ENCODE measurements at regions not wholly inside any gene's neighbourhood (a gene's known extent, or its start where the extent isn't known, plus 50 kb on each side); places are given as distances from the start of the nearest gene placed in this dataset.
A peak's percentile ranks its signal among the peaks of the same experiment; 100 is the strongest.

DNA sequence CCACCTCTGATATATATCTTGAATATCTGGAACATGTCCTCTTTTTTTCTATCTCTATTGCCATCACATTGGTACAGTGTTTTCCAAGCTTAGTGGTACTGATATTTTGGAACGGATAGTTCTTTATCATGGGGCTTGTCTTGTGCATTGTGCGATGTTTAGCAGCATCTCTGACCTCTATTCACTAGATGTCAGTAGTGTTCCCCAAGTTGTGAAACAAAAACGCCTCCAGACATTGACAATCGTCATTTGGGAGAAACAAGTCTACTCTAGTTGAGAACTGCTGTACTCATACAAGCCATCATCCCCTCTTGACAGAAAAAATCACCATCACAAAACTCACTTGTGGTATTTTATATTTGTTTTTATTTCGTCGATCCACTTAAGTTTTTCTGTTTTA is 79.7 kb upstream of the CHODL start:
- Histone ChIP-seq H3K36me3 (ENCODE audit: control insufficient read depth in 2 of 2, extremely low read depth in 1 of 2, insufficient read depth in 2 of 2, low read length in 2 of 2) (no peaks in the 10 kb centered on the region), H3K4me2 (ENCODE audit: insufficient read depth, low read length) (peak overlapping the region; percentile 50), H3K4me1 (ENCODE audit: control insufficient read depth, extremely low read depth, insufficient read depth, low read length) (peaks cover 14% of the 10 kb centered on the region), H2AFZ (ENCODE audit: low read depth, low read length) (peak overlapping the region; percentile 34), H3K9me3 (replicated peaks; ENCODE audit: control insufficient read depth, insufficient read depth, low read length) (no peaks in the 10 kb centered on the region), H3K9me1 (replicated peaks; ENCODE audit: control insufficient read depth, extremely low read depth, insufficient read depth, low read length) (no peaks in the 10 kb centered on the region), H3K27ac (ENCODE audit: insufficient read depth, low read depth, low read length) (peak overlapping the region; percentile 5), H3K27me3 (ENCODE audit: control insufficient read depth in 2 of 2, insufficient read depth in 2 of 2, low read length in 2 of 2) (no peaks in the 10 kb centered on the region), H4K20me1 (replicated peaks; ENCODE audit: control insufficient read depth, extremely low read depth, insufficient read depth, low read length) (no peaks in the 10 kb centered on the region), H3K9ac (replicated peaks; ENCODE audit: extremely low read depth, insufficient read depth, low read length) (no peak overlapping the region), H3K79me2 (ENCODE audit: control insufficient read depth, insufficient read depth, low read length) (no peaks in the 10 kb centered on the region), H3K4me3 (replicated peaks in 1 of 3; ENCODE audit: insufficient read depth in 1 of 3, low read depth in 1 of 3, low read length in 3 of 3) (no peak overlapping the region)
- intact Hi-C loops (cut with micrococcal nuclease) (loop anchor here (1.0 kb wide), 1 partner anchor 10 kb away; no protein-coding TSS in a partner anchor), dilution Hi-C loops (cut with MboI; ENCODE audit: extremely low pct_ligation_motif_present, low sequenced_read_pairs) (no loop called here)
- TF ChIP-seq MAX (IDR thresholded peaks at IDR 0.05; ENCODE audit: insufficient read depth, insufficient read length) = no peak
- TF ChIP-seq MYC (IDR thresholded peaks at IDR 0.05; ENCODE audit: low read depth, low read length) = no peak
- no peak for TF ChIP-seq FOS (IDR thresholded peaks at IDR 0.05; ENCODE audit: borderline replicate concordance, insufficient read depth, low read length)
- TF ChIP-seq POLR2AphosphoS5 (IDR thresholded peaks at IDR 0.05; ENCODE audit: insufficient read depth, low read depth, low read length) = no peak
- no peak for TF ChIP-seq POLR2A (IDR thresholded peaks at IDR 0.05; ENCODE audit: low read depth, low read length)
- TF ChIP-seq CTCF (IDR thresholded peaks at IDR 0.05; ENCODE audit: extremely low read depth in 1 of 2, insufficient read depth in 1 of 2, low read depth in 1 of 2, low read length in 2 of 2) = no peak
- no peak for TF ChIP-seq EZH2 (IDR thresholded peaks at IDR 0.05; ENCODE audit: borderline replicate concordance, low read depth, low read length, severe bottlenecking)
- TF ChIP-seq GATA2 (IDR thresholded peaks at IDR 0.05; ENCODE audit: insufficient read depth, insufficient read length, low read depth, low read length) = no peak
- POLR2A ChIA-PET = no interaction called here
- DNase-seq (ENCODE audit: low read depth, low spot score) (no peak), FAIRE-seq (no peak)
- CTCF ChIA-PET = interaction anchor here (1.4 to 1.9 kb wide), 2 partner anchors 9 to 15 kb away, joined by 4 to 5 read pairs; no protein-coding TSS in a partner anchor
- TSS peak; percentile 58 for BruUV-seq (replicated peaks)

Measured in endothelial cell of umbilical vein (primary cell).